Skeletal muscle satellite cell (primary cell): ENCODE measurements at regions not wholly inside any gene's neighbourhood (a gene's known extent, or its start where the extent isn't known, plus 50 kb on each side); places are given as distances from the start of the nearest gene placed in this dataset.
"Not testable (repeated sequence)": the region's sequence is repeated elsewhere in the genome, so short reads cannot be mapped to it uniquely, and the experiment has no call there.

Source experiments
- H3K27me3 ChIP-seq: 2 replicates; pipeline ENCODE4 v1.7.0; 2013; ENCODE audit warnings: low read length; ENCODE audit not compliant: control insufficient read depth, insufficient read depth
- H3K36me3 ChIP-seq: 2 replicates; pipeline ENCODE4 v1.7.0; 2013; ENCODE audit warnings: mild to moderate bottlenecking, control low read depth, low read length; ENCODE audit not compliant: insufficient read depth
- H3K4me1 ChIP-seq: 2 replicates; pipeline ENCODE4 v1.7.0; 2013; ENCODE audit warnings: low read length; ENCODE audit not compliant: control insufficient read depth, insufficient read depth
- H3K4me2 ChIP-seq: 2 replicates; pipeline ENCODE4 v1.7.0; 2013; ENCODE audit warnings: mild to moderate bottlenecking, low read length
- H3K4me3 ChIP-seq: 2 replicates; pipeline ENCODE4 v1.7.0; 2013; ENCODE audit warnings: low read length
- H3K9ac ChIP-seq: 2 replicates; pipeline ENCODE4 v1.7.0; 2013; ENCODE audit warnings: mild to moderate bottlenecking, low read depth, low read length, moderate library complexity
- H3K9me3 ChIP-seq: replicated peaks from 2 replicates; pipeline ENCODE4 v1.7.0; 2013; ENCODE audit warnings: mild to moderate bottlenecking, control low read depth, low read length

DNA sequence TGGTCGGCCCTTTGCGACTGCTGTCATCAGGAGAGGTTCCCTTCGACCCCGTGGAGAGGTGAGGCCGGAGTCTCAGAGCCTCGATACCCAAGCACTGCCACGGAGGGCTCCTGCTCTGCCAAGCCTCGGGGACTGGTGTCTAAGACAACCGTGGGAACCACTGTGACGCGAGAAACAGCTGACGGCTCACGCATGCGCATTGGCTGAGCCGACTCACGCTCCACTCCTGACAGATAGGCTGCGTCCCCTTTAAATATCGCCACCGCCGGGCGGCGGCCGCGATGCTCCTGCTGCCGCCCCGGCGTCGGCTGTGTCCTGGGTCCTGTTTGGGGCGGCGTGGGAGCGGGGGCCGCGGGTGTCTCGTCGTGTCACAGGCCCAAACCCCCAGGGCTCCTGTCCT lies 708.9 kb upstream of the TPTE start:
- H3K4me1 ChIP-seq, H3K9me3 ChIP-seq, H3K27me3 ChIP-seq, H3K4me3 ChIP-seq, H3K36me3 ChIP-seq, H3K9ac ChIP-seq, H3K4me2 ChIP-seq: not testable (repeated sequence)

DNA sequence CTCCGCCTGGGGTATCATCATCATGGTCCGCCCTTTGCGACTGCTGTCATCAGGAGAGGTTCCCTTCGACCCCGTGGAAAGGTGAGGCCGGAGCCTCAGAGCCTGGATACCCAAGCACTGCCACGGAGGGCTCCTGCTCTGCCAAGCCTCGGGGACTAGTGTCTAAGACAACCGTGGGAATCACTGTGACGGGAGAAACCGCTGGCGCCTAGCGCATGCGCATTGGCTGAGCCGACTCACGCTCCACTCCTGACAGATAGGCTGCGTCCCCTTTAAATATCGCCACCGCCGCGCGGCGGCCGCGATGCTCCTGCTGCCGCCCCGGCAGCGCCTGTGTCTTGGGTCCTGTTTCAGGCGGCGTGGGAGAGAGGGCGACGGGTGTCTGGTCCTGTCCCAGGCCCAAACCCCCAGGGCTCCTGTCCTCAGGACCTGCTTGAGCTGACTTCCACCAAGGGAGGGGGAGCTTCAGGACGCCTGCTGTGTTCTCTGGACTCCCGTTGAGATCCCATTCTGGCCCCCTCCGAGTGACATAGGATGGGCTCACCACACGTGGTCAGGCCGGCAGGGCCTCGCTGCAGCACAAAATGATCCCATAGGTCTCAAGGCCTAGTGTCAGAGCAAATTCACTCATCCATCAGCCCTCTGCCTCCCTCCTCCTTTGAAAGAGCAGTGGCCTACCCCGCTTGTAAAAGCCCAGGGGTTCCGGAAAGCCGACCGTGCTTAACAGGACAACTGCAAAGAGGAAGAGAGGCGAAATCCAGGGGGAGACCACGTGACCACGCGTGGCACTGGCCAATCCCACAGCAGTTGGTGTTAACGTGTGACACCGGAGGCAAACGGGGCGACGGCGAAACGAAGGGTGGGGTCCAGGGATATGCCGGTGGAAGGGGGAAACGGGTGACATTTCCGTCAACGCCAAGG lies 707.2 kb upstream of the TPTE start:
- H3K9ac ChIP-seq, H3K4me2 ChIP-seq, H3K36me3 ChIP-seq, H3K27me3 ChIP-seq, H3K4me3 ChIP-seq, H3K4me1 ChIP-seq, H3K9me3 ChIP-seq: not testable (repeated sequence)

DNA sequence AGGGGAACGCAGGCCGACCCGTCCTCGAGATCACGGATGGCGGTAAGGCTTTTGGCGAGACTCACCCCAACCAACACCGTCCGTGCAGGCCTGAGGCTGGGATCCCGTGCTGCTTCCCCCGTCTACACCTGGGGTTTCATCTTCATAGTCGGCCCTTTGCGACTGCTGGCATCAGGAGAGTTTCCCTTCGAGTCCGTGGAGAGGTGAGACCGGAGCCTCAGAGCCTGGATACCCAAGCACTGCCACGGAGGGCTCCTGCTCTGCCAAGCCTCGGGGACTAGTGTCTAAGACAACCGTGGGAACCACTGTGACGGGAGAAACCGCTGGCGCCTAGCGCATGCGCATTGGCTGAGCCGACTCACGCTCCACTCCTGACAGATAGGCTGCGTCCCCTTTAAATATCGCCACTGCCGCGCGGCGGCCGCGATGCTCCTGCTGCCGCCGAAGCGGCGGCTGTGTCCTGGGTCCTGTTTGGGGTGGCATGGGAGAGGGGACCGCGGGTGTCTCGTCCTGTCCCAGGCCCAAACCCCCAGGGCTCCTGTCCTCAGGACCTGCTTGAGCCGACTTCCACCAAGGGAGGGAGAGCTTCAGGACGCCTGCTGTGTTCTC lies 706.1 kb upstream of the TPTE start:
- not testable (repeated sequence) for H3K36me3 ChIP-seq, H3K4me2 ChIP-seq, H3K4me1 ChIP-seq, H3K9ac ChIP-seq, H3K27me3 ChIP-seq, H3K4me3 ChIP-seq, H3K9me3 ChIP-seq

DNA sequence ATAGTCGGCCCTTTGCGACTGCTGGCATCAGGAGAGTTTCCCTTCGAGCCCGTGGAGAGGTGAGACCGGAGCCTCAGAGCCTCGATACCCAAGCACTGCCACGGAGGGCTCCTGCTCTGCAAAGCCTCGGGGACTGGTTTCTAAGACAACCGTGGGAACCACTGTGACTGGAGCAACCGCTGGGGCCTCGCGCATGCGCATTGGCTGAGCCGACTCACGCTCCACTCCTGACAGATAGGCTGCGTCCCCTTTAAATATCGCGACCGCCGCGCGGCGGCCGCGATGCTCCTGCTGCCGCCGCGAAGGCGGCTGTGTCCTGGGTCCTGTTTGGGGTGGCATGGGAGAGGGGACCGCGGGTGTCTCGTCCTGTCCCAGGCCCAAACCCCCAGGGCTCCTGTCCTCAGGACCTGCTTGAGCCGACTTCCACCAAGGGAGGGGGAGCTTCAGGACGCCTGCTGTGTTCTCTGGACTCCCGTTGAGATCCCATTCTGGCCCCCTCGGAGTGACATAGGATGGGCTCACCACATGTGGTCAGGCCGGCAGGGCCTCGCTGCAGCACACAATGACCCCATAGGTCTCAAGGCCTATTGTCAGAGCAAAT lies 704.5 kb upstream of the TPTE start:
- H3K9me3 ChIP-seq, H3K36me3 ChIP-seq, H3K27me3 ChIP-seq, H3K4me2 ChIP-seq, H3K4me3 ChIP-seq, H3K4me1 ChIP-seq, H3K9ac ChIP-seq: not testable (repeated sequence)

DNA sequence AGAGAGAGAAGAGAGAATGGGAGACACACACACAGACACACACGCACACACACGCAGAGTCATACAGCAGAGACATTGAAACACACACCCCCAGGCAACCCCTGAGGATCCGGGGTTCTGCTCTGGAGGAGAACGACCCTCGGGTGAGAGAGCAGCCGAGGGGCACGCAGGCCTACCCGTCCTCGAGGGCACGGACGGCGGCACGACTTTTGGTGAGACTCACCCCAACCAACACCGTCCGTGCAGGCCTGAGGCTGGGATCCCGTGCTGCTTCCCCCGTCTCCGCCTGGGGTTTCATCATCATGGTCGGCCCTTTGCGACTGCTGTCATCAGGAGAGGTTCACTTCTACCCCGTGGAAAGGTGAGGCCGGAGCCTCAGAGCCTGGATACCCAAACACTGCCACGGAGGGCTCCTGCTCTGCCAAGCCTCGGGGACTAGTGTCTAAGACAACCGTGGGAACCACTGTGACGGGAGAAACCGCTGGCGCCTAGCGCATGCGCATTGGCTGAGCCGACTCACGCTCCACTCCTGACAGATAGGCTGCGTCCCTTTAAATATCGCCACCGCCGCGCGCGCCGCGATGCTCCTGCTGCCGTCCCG lies 703.4 kb upstream of the TPTE start:
- not testable (repeated sequence) for H3K36me3 ChIP-seq, H3K27me3 ChIP-seq, H3K4me1 ChIP-seq, H3K9ac ChIP-seq, H3K4me3 ChIP-seq, H3K4me2 ChIP-seq, H3K9me3 ChIP-seq

DNA sequence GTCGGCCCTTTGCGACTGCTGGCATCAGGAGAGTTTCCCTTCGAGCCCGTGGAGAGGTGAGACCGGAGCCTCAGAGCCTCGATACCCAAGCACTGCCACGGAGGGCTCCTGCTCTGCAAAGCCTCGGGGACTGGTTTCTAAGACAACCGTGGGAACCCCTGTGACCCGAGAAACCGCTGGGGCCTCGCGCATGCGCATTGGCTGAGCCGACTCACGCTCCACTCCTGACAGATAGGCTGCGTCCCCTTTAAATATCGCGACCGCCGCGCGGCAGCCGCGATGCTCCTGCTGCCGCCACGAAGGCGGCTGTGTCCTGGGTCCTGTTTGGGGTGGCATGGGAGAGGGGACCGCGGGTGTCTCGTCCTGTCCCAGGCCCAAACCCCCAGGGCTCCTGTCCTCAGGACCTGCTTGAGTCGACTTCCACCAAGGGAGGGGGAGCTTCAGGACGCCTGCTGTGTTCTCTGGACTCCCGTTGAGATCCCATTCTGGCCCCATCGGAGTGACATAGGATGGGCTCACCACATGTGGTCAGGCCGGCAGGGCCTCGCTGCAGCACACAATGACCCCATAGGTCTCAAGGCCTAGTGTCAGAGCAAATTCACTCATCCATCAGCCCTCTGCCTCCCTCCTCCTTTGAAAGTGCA lies 701.7 kb upstream of the TPTE start:
- H3K36me3 ChIP-seq, H3K4me1 ChIP-seq, H3K4me3 ChIP-seq, H3K4me2 ChIP-seq, H3K9ac ChIP-seq, H3K9me3 ChIP-seq, H3K27me3 ChIP-seq: not testable (repeated sequence)

DNA sequence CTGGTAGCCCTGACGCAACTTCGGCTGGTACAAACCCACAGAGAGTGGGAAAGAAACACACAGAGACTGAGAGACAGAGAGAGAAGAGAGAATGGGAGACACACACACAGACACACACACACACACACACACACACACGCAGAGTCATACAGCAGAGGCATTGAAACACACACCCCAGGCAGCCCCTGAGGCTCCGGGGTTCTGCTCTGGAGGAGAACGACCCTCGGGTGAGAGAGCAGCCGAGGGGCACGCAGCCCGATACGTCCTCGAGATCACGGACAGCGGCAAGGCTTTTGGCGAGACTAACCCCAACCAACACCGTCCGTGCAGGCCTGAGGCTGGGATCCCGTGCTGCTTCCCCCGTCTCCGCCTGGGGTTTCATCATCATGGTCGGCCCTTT lies 700.8 kb upstream of the TPTE start:
- not testable (repeated sequence) for H3K9me3 ChIP-seq, H3K36me3 ChIP-seq, H3K4me3 ChIP-seq, H3K4me1 ChIP-seq, H3K4me2 ChIP-seq, H3K27me3 ChIP-seq, H3K9ac ChIP-seq

DNA sequence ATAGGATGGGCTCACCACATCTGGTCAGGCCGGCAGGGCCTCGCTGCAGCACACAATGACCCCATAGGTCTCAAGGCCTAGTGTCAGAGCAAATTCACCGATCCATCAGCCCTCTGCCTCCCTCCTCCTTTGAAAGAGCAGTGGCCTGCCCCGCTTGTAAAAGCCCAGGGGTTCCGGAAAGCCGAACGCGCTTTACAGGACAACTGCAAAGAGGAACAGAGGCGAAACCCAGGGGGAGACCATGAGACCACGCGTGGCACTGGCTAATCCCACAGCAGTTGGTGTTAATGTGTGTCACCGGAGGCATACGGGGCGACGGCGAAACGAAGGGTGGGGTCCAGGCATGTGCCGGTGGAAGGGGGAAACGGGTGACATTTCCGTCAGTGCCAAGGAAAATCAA lies 699.9 kb upstream of the TPTE start:
- not testable (repeated sequence) for H3K4me3 ChIP-seq, H3K4me1 ChIP-seq, H3K9ac ChIP-seq

DNA sequence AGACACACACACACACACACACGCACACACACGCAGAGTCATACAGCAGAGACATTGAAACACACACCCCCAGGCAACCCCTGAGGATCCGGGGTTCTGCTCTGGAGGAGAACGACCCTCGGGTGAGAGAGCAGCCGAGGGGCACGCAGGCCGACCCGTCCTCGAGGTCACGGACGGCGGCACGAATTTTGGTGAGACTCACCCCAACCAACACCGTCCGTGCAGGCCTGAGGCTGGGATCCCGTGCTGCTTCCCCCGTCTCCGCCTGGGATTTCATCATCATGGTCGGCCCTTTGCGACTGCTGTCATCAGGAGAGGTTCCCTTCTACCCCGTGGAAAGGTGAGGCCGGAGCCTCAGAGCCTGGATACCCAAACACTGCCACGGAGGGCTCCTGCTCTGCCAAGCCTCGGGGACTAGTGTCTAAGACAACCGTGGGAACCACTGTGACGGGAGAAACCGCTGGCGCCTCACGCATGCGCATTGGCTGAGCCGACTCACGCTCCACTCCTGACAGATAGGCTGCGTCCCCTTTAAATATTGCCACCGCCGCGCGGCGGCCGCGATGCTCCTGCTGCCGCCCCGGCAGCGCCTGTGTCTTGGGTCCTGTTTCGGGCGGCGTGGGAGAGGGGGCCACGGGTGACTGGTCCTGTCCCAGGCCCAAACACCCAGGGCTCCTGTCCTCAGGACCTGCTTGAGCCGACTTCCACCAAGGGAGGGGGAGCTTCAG lies 699.1 kb upstream of the TPTE start:
- H3K9ac ChIP-seq, H3K4me2 ChIP-seq, H3K4me3 ChIP-seq, H3K4me1 ChIP-seq, H3K36me3 ChIP-seq, H3K27me3 ChIP-seq, H3K9me3 ChIP-seq: not testable (repeated sequence)

More for the DNA sequence above, 699.9 kb upstream of the TPTE start:
- H3K27me3 ChIP-seq, H3K4me2 ChIP-seq, H3K36me3 ChIP-seq, H3K9me3 ChIP-seq: not testable (repeated sequence)

DNA sequence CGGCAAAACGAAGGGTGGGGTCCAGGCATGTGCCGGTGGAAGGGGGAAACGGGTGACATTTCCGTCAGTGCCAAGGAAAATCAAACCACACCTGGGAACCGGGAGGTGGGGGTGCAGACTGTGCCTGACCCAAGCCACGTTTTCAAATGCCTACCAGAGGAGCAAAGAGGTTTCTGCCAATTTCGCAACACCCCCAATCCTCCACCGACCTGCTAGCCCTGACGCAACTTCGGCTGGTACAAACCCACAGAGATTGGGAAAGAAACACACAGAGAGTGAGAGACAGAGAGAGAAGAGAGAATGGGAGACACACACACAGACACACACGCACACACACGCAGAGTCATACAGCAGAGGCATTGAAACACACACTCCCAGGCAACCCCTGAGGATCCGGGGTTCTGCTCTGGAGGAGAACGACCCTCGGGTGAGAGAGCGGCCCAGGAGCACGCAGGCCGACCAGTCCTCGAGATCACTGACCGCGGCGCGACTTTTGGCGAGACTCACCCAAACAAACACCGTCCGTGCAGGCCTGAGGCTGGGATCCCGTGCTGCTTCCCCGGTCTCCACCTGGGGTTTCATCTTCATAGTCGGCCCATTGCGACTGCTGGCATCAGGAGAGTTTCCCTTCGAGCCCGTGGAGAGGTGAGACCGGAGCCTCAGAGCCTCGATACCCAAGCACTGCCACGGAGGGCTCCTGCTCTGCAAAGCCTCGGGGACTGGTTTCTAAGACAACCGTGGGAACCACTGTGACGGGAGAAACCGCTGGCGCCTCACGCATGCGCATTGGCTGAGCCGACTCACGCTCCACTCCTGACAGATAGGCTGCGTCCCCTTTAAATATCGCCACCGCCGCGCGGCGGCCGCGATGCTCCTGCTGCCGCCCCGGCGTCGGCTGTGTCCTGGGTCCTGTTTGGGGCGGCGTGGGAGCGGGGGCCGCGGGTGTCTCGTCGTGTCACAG lies 697.9 kb upstream of the TPTE start:
- not testable (repeated sequence) for H3K4me2 ChIP-seq, H3K4me1 ChIP-seq, H3K9me3 ChIP-seq, H3K27me3 ChIP-seq, H3K9ac ChIP-seq, H3K36me3 ChIP-seq, H3K4me3 ChIP-seq
